Fibroblast of the aortic adventitia (primary cell): ENCODE measurements at regions not wholly inside any gene's neighbourhood (a gene's known extent, or its start where the extent isn't known, plus 50 kb on each side); places are given as distances from the start of the nearest gene placed in this dataset.
"Not testable (repeated sequence)": the region's sequence is repeated elsewhere in the genome, so short reads cannot be mapped to it uniquely, and the experiment has no call there.

Experiments
- DNase-seq: peaks from one replicate; pipeline ENCODE4 v3.0.0-alpha.2; 2010; ENCODE audit warnings: low read depth
- H3K4me3 ChIP-seq: 2 replicates; pipeline ENCODE4 v1.5.1; 2011; ENCODE audit warnings: low read depth, mild to moderate bottlenecking, control low read depth, low read length, moderate library complexity
- CTCF ChIP-seq: IDR thresholded peaks from 2 replicates; pipeline ENCODE4 v1.5.1; 2011; ENCODE audit warnings: mild to moderate bottlenecking, low read length, control low read depth, inconsistent platforms; ENCODE audit not compliant: insufficient read depth

- TF ChIP-seq CTCF: no peak
- DNase-seq: no peak
- H3K4me3 ChIP-seq: no peak overlapping the region
Observed at GRCh38 chr1:30526652-30527345, 196.6 kb downstream of the MATN1 start.

GRCh38 chr1:30525971-30526651, 197.3 kb downstream of the MATN1 start:
- H3K4me3 ChIP-seq: no peak overlapping the region
- TF ChIP-seq CTCF: no peak
- DNase-seq: peak; percentile 55

GRCh38 chr1:30525631-30525970, 197.8 kb downstream of the MATN1 start:
- DNase-seq: no peak
- TF ChIP-seq CTCF: no peak
- no peak overlapping the region for H3K4me3 ChIP-seq

GRCh38 chr1:30524840-30525617, 198.4 kb downstream of the MATN1 start:
- no peak overlapping the region for H3K4me3 ChIP-seq
- DNase-seq: no peak
- TF ChIP-seq CTCF: no peak

GRCh38 chr1:30524025-30524555, 199.3 kb downstream of the MATN1 start:
- H3K4me3 ChIP-seq: not testable (repeated sequence)
- peak; percentile 2 for DNase-seq

- no peak for TF ChIP-seq CTCF
- DNase-seq: peak; percentile 60
- H3K4me3 ChIP-seq: no peak overlapping the region
Observed at GRCh38 chr1:30523055-30524020, 200.0 kb downstream of the MATN1 start.
